Activated CD4-positive, alpha-beta memory T cell treated with anti-CD3 and anti-CD28 coated beads for 36 hours (primary cell): ENCODE measurements at regions not wholly inside any gene's neighbourhood (a gene's known extent, or its start where the extent isn't known, plus 50 kb on each side); places are given as distances from the start of the nearest gene placed in this dataset.

Experiments used
- CTCF ChIA-PET: fragments of 350-600 bp; sonication (Branson Sonifier 250); formaldehyde crosslinking; loops from one replicate; lab custom pipeline; 2021; ENCODE audit warnings: antibody characterized with exemption, inconsistent platforms; lab: Charles Lee
- POLR2A ChIA-PET: fragments of 350-600 bp; sonication (Branson Sonifier 250); formaldehyde crosslinking; loops from one replicate; lab custom pipeline; 2021; ENCODE audit warnings: antibody characterized with exemption; lab: Charles Lee
- DNase-seq: peaks from one replicate; pipeline ENCODE4 v3.0.0-alpha.2; 2020
- H3K27ac Mint-ChIP-seq: one replicate; pipeline ENCODE4 v1.8.0; 2021; ENCODE audit warnings: mixed read lengths
- H3K27me3 Mint-ChIP-seq: one replicate; pipeline ENCODE4 v1.8.0; 2021; ENCODE audit warnings: mixed read lengths
- H3K36me3 Mint-ChIP-seq: one replicate; pipeline ENCODE4 v1.8.0; 2021; ENCODE audit warnings: mixed read lengths
- H3K4me1 Mint-ChIP-seq: one replicate; pipeline ENCODE4 v1.8.0; 2021; ENCODE audit warnings: low read depth, mixed read lengths
- H3K4me3 Mint-ChIP-seq: one replicate; pipeline ENCODE4 v1.8.0; 2021; ENCODE audit warnings: mild to moderate bottlenecking, mixed read lengths
- H3K9me3 Mint-ChIP-seq: one replicate; pipeline ENCODE4 v1.8.0; 2021; ENCODE audit warnings: mixed read lengths
- intact Hi-C: fragments of 100-400 bp; cut with micrococcal nuclease; formaldehyde crosslinking; loops from one replicate; pipeline ENCODE4 v1.15.1; 2023

- H3K4me3 Mint-ChIP-seq, result no peak overlapping the region
- H3K27me3 Mint-ChIP-seq, result peaks cover 18% of the 10 kb centered on the region
- no peak overlapping the region for H3K27ac Mint-ChIP-seq
- no peak for DNase-seq
- peaks cover 2% of the 10 kb centered on the region for H3K4me1 Mint-ChIP-seq
- intact Hi-C loops, result no loop called here
- ChIA-PET POLR2A (no interaction called here), CTCF (no interaction called here)
- no peaks in the 10 kb centered on the region for H3K36me3 Mint-ChIP-seq
- H3K9me3 Mint-ChIP-seq, result no peaks in the 10 kb centered on the region
Measured at GRCh38 chrX:139206914-139207313, 323.6 kb upstream of the F9 start.

GRCh38 chrX:139204898-139205667 lies 325.5 kb upstream of the F9 start:
- Mint-ChIP-seq H3K27me3 (peaks cover 16% of the 10 kb centered on the region), H3K4me1 (peaks cover 2% of the 10 kb centered on the region), H3K27ac (no peak overlapping the region), H3K36me3 (no peaks in the 10 kb centered on the region), H3K9me3 (no peaks in the 10 kb centered on the region), H3K4me3 (no peak overlapping the region)
- CTCF ChIA-PET, result no interaction called here
- intact Hi-C loops, result no loop called here
- peak; percentile 26 for DNase-seq
- POLR2A ChIA-PET, result no interaction called here

GRCh38 chrX:139204571-139204897 lies 326.0 kb upstream of the F9 start:
- ChIA-PET CTCF (no interaction called here), POLR2A (no interaction called here)
- intact Hi-C loops, result no loop called here
- H3K27ac Mint-ChIP-seq, result no peak overlapping the region
- peaks cover 2% of the 10 kb centered on the region for H3K4me1 Mint-ChIP-seq
- peaks cover 21% of the 10 kb centered on the region for H3K27me3 Mint-ChIP-seq
- H3K4me3 Mint-ChIP-seq, result no peak overlapping the region
- no peak for DNase-seq
- no peaks in the 10 kb centered on the region for H3K36me3 Mint-ChIP-seq
- no peaks in the 10 kb centered on the region for H3K9me3 Mint-ChIP-seq

GRCh38 chrX:139203651-139204570 lies 326.6 kb upstream of the F9 start:
- Mint-ChIP-seq H3K27ac (no peak overlapping the region), H3K4me3 (no peak overlapping the region), H3K27me3 (peaks cover 23% of the 10 kb centered on the region), H3K4me1 (peaks cover 2% of the 10 kb centered on the region), H3K9me3 (no peaks in the 10 kb centered on the region), H3K36me3 (no peaks in the 10 kb centered on the region)
- intact Hi-C loops, result no loop called here
- peak; percentile 8 for DNase-seq
- ChIA-PET CTCF (no interaction called here), POLR2A (no interaction called here)

- POLR2A ChIA-PET, result no interaction called here
- intact Hi-C loops, result no loop called here
- DNase-seq, result no peak
- Mint-ChIP-seq H3K36me3 (no peaks in the 10 kb centered on the region), H3K27ac (no peak overlapping the region), H3K4me1 (peaks cover 2% of the 10 kb centered on the region), H3K9me3 (no peaks in the 10 kb centered on the region), H3K4me3 (no peak overlapping the region), H3K27me3 (peaks cover 23% of the 10 kb centered on the region)
- CTCF ChIA-PET, result no interaction called here
Measured at GRCh38 chrX:139202742-139203420, 327.7 kb upstream of the F9 start.

GRCh38 chrX:139201924-139202323 lies 328.6 kb upstream of the F9 start:
- Mint-ChIP-seq H3K4me1 (peaks cover 2% of the 10 kb centered on the region), H3K36me3 (no peaks in the 10 kb centered on the region), H3K27me3 (peaks cover 23% of the 10 kb centered on the region), H3K9me3 (no peaks in the 10 kb centered on the region), H3K4me3 (no peak overlapping the region), H3K27ac (no peak overlapping the region)
- POLR2A ChIA-PET, result no interaction called here
- intact Hi-C loops, result no loop called here
- CTCF ChIA-PET, result no interaction called here
- no peak for DNase-seq

- no peak for DNase-seq
- intact Hi-C loops, result no loop called here
- no peaks in the 10 kb centered on the region for H3K9me3 Mint-ChIP-seq
- H3K27ac Mint-ChIP-seq, result no peak overlapping the region
- peaks cover 29% of the 10 kb centered on the region for H3K27me3 Mint-ChIP-seq
- H3K36me3 Mint-ChIP-seq, result no peaks in the 10 kb centered on the region
- ChIA-PET POLR2A (no interaction called here), CTCF (no interaction called here)
- no peak overlapping the region for H3K4me3 Mint-ChIP-seq
- peaks cover 2% of the 10 kb centered on the region for H3K4me1 Mint-ChIP-seq
Measured at GRCh38 chrX:139200793-139201192, 329.7 kb upstream of the F9 start.

GRCh38 chrX:139200346-139200745 lies 330.2 kb upstream of the F9 start:
- no peak for DNase-seq
- no peak overlapping the region for H3K4me3 Mint-ChIP-seq
- H3K9me3 Mint-ChIP-seq, result no peaks in the 10 kb centered on the region
- ChIA-PET POLR2A (interaction anchor here (0.6 kb wide), 1 partner anchor 848 kb away, joined by 3 read pairs; no protein-coding TSS in a partner anchor), CTCF (no interaction called here)
- H3K27ac Mint-ChIP-seq, result no peak overlapping the region
- peaks cover 30% of the 10 kb centered on the region for H3K27me3 Mint-ChIP-seq
- peaks cover 2% of the 10 kb centered on the region for H3K4me1 Mint-ChIP-seq
- intact Hi-C loops, result no loop called here
- no peaks in the 10 kb centered on the region for H3K36me3 Mint-ChIP-seq

GRCh38 chrX:139199933-139200332 lies 330.6 kb upstream of the F9 start:
- H3K27me3 Mint-ChIP-seq, result peaks cover 32% of the 10 kb centered on the region
- intact Hi-C loops, result no loop called here
- no peak overlapping the region for H3K27ac Mint-ChIP-seq
- H3K4me3 Mint-ChIP-seq, result no peak overlapping the region
- POLR2A ChIA-PET, result interaction anchor here (0.6 kb wide), 1 partner anchor 848 kb away, joined by 3 read pairs; no protein-coding TSS in a partner anchor
- no peak for DNase-seq
- CTCF ChIA-PET, result no interaction called here
- H3K36me3 Mint-ChIP-seq, result no peaks in the 10 kb centered on the region
- peaks cover 4% of the 10 kb centered on the region for H3K4me1 Mint-ChIP-seq
- no peaks in the 10 kb centered on the region for H3K9me3 Mint-ChIP-seq

GRCh38 chrX:139198936-139199335 lies 331.6 kb upstream of the F9 start:
- CTCF ChIA-PET, result no interaction called here
- Mint-ChIP-seq H3K27ac (no peak overlapping the region), H3K4me3 (no peak overlapping the region), H3K9me3 (no peaks in the 10 kb centered on the region), H3K36me3 (no peaks in the 10 kb centered on the region), H3K4me1 (peaks cover 4% of the 10 kb centered on the region), H3K27me3 (peaks cover 33% of the 10 kb centered on the region)
- no peak for DNase-seq
- intact Hi-C loops, result no loop called here
- POLR2A ChIA-PET, result no interaction called here

GRCh38 chrX:139196890-139197289 lies 333.6 kb upstream of the F9 start:
- H3K36me3 Mint-ChIP-seq, result no peaks in the 10 kb centered on the region
- H3K4me1 Mint-ChIP-seq, result peaks cover 2% of the 10 kb centered on the region
- H3K27ac Mint-ChIP-seq, result no peak overlapping the region
- no peak overlapping the region for H3K4me3 Mint-ChIP-seq
- ChIA-PET CTCF (no interaction called here), POLR2A (no interaction called here)
- no peaks in the 10 kb centered on the region for H3K9me3 Mint-ChIP-seq
- intact Hi-C loops, result no loop called here
- peaks cover 27% of the 10 kb centered on the region for H3K27me3 Mint-ChIP-seq
- DNase-seq, result no peak

GRCh38 chrX:139194571-139195280 lies 335.8 kb upstream of the F9 start:
- peak; percentile 15 for DNase-seq
- H3K4me1 Mint-ChIP-seq, result peaks cover 2% of the 10 kb centered on the region
- intact Hi-C loops, result no loop called here
- no peaks in the 10 kb centered on the region for H3K36me3 Mint-ChIP-seq
- peak overlapping the region; percentile 23 for H3K4me3 Mint-ChIP-seq
- H3K27me3 Mint-ChIP-seq, result peaks cover 24% of the 10 kb centered on the region
- CTCF ChIA-PET, result interaction anchor here (0.6 kb wide), 1 partner anchor 589 kb away, joined by 3 read pairs; no protein-coding TSS in a partner anchor
- POLR2A ChIA-PET, result no interaction called here
- H3K9me3 Mint-ChIP-seq, result no peaks in the 10 kb centered on the region
- no peak overlapping the region for H3K27ac Mint-ChIP-seq
